ENCODE measurements at regions not wholly inside any gene's neighbourhood (a gene's known extent, or its start where the extent isn't known, plus 50 kb on each side); places are given as distances from the start of the nearest gene placed in this dataset.

DNA sequence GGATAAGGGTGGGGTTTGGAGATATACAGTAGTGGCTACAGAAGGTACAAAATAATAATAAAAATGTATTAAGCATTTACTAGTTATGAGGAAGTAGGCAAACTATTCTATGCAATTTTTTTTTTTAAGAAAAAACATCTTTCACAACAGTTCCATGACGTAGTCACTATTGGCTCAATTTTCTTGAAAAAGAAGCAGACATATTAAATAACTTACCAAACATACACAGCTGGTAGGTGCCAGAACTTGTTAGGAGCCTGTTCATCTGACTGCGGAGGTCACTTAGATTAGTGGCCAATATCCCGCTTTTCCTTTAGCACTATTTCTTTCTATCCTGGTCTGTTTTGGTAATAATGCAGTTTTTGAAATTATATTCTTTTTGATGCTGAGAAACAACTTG lies 593.5 kb downstream of the KCTD12 start:
- no peak for TF ChIP-seq CTCF (IDR thresholded peaks at IDR 0.05)
- no peak for TF ChIP-seq POLR2A (IDR thresholded peaks at IDR 0.05)
- TF ChIP-seq POLR2AphosphoS5 (IDR thresholded peaks at IDR 0.05): no peak
- no peak for TF ChIP-seq EP300 (IDR thresholded peaks at IDR 0.05)

All from upper lobe of left lung (tissue), 4 donors.